Testis (tissue), 2 donors: ENCODE measurements at regions not wholly inside any gene's neighbourhood (a gene's known extent, or its start where the extent isn't known, plus 50 kb on each side); places are given as distances from the start of the nearest gene placed in this dataset.

Experiments used
- CTCF ChIP-seq, 3 experiments: fragments of 450-650 bp in 2 of 3; fragments of 200-600 bp in 1 of 3; sonication (generic) in 1 of 3; IDR thresholded peaks; one replicate each; pipeline ENCODE4 v1.5.1; 2016 to 2019; ENCODE audit warnings: antibody characterized with exemption in 3 of 3, mild to moderate bottlenecking in 2 of 3, moderate library complexity in 1 of 3
- POLR2A ChIP-seq: fragments of 450-650 bp; IDR thresholded peaks from one replicate; pipeline ENCODE4 v1.6.1; 2017; ENCODE audit warnings: antibody characterized with exemption, mild to moderate bottlenecking, moderate library complexity

DNA sequence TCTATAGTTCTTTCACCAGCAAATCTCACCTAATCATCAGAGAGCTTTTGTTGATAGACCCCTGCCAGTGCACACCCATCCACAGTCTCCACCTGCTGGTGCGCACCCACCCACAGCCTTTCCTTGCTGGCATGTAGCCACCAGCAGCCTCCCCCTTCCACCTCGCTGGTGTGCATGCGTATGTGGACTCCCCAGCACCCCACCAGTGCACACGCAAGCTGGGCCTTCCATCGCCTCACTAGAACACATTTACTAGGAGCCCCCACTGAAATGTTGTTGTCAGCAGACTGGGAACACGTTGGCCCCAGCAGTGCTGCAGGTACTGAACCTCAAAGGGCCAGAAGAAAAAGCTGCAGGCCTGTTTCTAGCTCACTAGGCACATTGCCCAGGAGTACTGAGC is 104.9 kb upstream of the ZWINT start:
- no peak for TF ChIP-seq CTCF (IDR thresholded peaks at IDR 0.05)
- TF ChIP-seq POLR2A: no peak
